ENCODE measurements at regions not wholly inside any gene's neighbourhood (a gene's known extent, or its start where the extent isn't known, plus 50 kb on each side); places are given as distances from the start of the nearest gene placed in this dataset.

- TF ChIP-seq SIX5 (IDR thresholded peaks at IDR 0.05; ENCODE audit: low read depth, low read length), result no peak
- TF ChIP-seq TAF7 (optimal IDR thresholded peaks at IDR 0.05; ENCODE audit: borderline replicate concordance, low read depth, low read length), result no peak
- TF ChIP-seq RBBP5 (IDR thresholded peaks at IDR 0.05; ENCODE audit: borderline replicate concordance, low read depth, low read length), result no peak
- TF ChIP-seq SAP30 (IDR thresholded peaks at IDR 0.05; ENCODE audit: insufficient read depth, insufficient replicate concordance, low read length), result no peak
Measured at GRCh38 chr4:187390646-187391045, 604.9 kb upstream of the ZFP42 start (continued).

Data from H1 (cell line).